ENCODE measurements at regions not wholly inside any gene's neighbourhood (a gene's known extent, or its start where the extent isn't known, plus 50 kb on each side); places are given as distances from the start of the nearest gene placed in this dataset.

DNA sequence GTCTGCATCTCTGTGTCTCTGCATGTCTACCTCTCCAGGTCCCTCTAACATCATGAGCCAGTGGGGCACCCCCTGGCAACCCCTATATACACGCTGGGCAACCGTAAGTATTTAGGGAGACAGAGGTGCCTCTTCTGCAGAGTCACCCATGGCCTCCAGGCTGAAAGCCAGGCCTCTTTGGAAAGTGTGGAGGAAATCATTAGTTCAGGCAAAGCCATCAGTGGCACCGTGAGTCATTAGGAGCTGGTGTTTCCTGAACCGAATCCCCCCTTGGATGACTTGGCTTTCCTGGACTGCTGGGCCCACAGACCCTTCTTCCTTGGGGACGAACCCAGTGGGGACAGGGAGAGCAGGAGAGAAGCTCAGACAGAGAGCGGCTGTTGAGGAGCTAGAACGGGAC, 174.8 kb downstream of the OLFM1 start:
- Histone ChIP-seq H3K9ac (ENCODE audit: insufficient read length) (no peak overlapping the region), H3K9me3 (ENCODE audit: low read depth, low read length) (no peaks in the 10 kb centered on the region), H3K27ac (no peak overlapping the region)

DNA sequence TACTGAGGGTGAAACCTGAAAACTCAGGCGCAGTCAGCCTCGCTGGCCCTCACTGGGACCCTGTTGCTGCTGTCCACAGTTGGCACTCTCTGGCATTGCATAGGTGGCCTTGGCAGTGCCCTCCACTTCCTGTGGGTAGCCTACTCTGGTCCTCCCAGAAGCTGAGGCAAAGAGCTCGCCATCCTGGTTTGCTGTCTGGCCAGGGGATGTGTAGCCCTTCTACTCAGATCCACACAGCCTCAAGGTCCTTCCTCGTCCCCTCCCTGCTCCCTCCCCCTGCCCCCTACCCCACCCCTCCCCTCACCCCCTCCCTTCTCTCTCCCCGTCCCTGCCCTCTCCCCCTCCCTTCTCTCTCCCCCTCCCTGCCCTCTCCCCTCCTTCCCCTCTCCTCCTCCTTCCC, 176.0 kb downstream of the OLFM1 start:
- no peak overlapping the region for H3K9ac ChIP-seq (ENCODE audit: insufficient read length)

More for the DNA sequence above, 174.8 kb downstream of the OLFM1 start:
- TF ChIP-seq FOXP2 (optimal IDR thresholded peaks at IDR 0.05; ENCODE audit: control extremely low read depth, extremely low read length, insufficient read depth), result no peak
- TF ChIP-seq POLR2AphosphoS5 (IDR thresholded peaks at IDR 0.05; ENCODE audit: borderline replicate concordance, low read depth, low read length), result no peak
- no peak for TF ChIP-seq EZH2 (IDR thresholded peaks at IDR 0.05)
- DNase-seq (ENCODE audit: low read depth, low spot score), result no peak
- Histone ChIP-seq H3K4me3 (no peak overlapping the region), H3K36me3 (ENCODE audit: insufficient read depth, low read length) (no peaks in the 10 kb centered on the region)

DNA sequence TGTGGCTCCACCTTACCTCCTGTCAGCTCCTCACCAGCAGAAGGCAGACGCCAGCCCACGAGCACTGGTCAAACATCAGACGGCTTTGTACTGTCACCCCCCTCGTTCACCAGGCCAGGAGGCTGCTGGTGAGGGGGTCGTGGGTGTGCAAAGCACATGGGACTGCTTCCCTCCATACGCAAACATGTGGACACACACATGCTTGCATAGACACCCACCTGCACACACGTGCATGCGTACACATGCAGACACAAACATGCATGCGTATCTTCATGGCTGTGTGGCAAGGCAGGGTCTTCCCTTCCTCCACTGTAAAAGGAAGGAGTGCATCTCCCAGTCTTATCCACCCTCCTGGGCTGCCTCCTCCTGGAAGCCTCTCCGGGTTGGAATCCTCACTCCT, 178.5 kb downstream of the OLFM1 start:
- H3K9me3 ChIP-seq (ENCODE audit: low read depth, low read length), result no peaks in the 10 kb centered on the region
- no peak for TF ChIP-seq EZH2 (IDR thresholded peaks at IDR 0.05)
- TF ChIP-seq POLR2AphosphoS5 (IDR thresholded peaks at IDR 0.05; ENCODE audit: borderline replicate concordance, low read depth, low read length), result no peak
- TF ChIP-seq FOXP2 (optimal IDR thresholded peaks at IDR 0.05; ENCODE audit: control extremely low read depth, extremely low read length, insufficient read depth), result no peak

More for the DNA sequence above, 176.0 kb downstream of the OLFM1 start:
- Histone ChIP-seq H3K9me3 (ENCODE audit: low read depth, low read length) (no peaks in the 10 kb centered on the region), H3K36me3 (ENCODE audit: insufficient read depth, low read length) (no peaks in the 10 kb centered on the region), H3K4me3 (no peak overlapping the region), H3K27ac (no peak overlapping the region)
- TF ChIP-seq EZH2 (IDR thresholded peaks at IDR 0.05) (no peak), POLR2AphosphoS5 (IDR thresholded peaks at IDR 0.05; ENCODE audit: borderline replicate concordance, low read depth, low read length) (no peak), FOXP2 (optimal IDR thresholded peaks at IDR 0.05; ENCODE audit: control extremely low read depth, extremely low read length, insufficient read depth) (no peak)
- no peak for DNase-seq (ENCODE audit: low read depth, low spot score)

DNA sequence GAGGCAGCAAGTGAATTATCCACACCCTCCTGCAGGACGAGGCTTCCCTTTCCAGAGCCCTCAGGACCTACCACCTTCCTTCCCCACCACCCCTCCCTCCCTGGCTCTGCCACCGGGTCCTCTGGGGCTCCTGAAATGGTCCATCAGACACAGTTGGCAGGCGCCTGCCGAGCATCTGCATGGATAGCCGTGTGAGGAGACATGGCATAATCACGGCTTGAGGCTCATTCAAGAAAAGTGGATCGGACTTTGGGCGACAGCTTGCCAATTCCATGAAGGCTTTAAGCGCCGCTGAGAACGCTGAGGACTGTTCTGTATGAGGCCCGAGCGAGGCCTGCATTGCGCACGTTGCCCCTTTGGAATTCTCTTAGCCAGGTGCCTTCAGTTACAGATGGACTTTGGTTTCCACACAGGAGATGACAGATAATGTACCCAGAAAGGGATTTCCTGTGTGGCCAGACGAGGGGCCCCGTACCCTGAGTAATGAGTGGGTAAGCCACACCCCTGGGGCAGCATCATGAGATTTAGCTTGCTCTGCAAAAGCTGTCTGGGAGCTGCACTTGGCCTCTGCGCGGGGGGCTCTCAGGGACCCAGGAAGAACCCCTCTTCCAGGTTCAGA, 179.8 kb downstream of the OLFM1 start:
- Histone ChIP-seq H3K9ac (ENCODE audit: insufficient read length) (no peak overlapping the region), H3K36me3 (ENCODE audit: insufficient read depth, low read length) (no peaks in the 10 kb centered on the region), H3K4me3 (peak overlapping the region; percentile 24; the same call in 1 of the 2 replicates), H3K9me3 (ENCODE audit: low read depth, low read length) (no peaks in the 10 kb centered on the region), H3K27ac (no peak overlapping the region)
- DNase-seq (ENCODE audit: low read depth, low spot score), result no peak
- TF ChIP-seq FOXP2 (optimal IDR thresholded peaks at IDR 0.05; ENCODE audit: control extremely low read depth, extremely low read length, insufficient read depth), result no peak
- TF ChIP-seq EZH2 (IDR thresholded peaks at IDR 0.05), result no peak
- TF ChIP-seq POLR2AphosphoS5 (IDR thresholded peaks at IDR 0.05; ENCODE audit: borderline replicate concordance, low read depth, low read length), result no peak

More for the DNA sequence above, 178.5 kb downstream of the OLFM1 start:
- Histone ChIP-seq H3K9ac (ENCODE audit: insufficient read length) (no peak overlapping the region), H3K27ac (no peak overlapping the region), H3K4me3 (no peak overlapping the region), H3K36me3 (ENCODE audit: insufficient read depth, low read length) (no peaks in the 10 kb centered on the region)
- no peak for DNase-seq (ENCODE audit: low read depth, low spot score)

DNA sequence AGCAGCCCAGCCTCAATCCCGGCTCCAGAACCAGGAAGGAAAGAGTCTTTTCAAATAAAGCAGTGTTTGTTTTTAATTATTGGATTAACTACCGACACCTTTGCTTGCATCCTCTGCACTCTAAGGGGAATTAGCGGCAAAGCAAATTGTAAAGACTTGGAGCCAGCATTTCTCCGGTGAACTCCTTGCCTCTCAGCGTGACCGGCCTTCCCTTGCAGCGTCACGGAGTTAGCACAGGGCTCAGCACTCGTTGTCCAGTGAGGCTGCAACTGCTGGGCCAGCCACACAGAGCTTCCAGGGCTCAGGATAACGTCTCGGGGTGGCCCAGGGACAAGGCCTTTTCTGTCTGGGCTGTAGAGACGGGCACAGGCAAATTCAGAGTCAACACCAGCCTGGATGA, 180.6 kb downstream of the OLFM1 start:
- TF ChIP-seq FOXP2 (optimal IDR thresholded peaks at IDR 0.05; ENCODE audit: control extremely low read depth, extremely low read length, insufficient read depth) (no peak), EZH2 (IDR thresholded peaks at IDR 0.05) (no peak), POLR2AphosphoS5 (IDR thresholded peaks at IDR 0.05; ENCODE audit: borderline replicate concordance, low read depth, low read length) (no peak)
- Histone ChIP-seq H3K27ac (no peak overlapping the region; the same call in 1 of the 2 replicates), H3K9ac (ENCODE audit: insufficient read length) (no peak overlapping the region), H3K36me3 (ENCODE audit: insufficient read depth, low read length) (no peaks in the 10 kb centered on the region), H3K4me3 (no peak overlapping the region; the same call in 1 of the 2 replicates), H3K9me3 (ENCODE audit: low read depth, low read length) (no peaks in the 10 kb centered on the region)
- no peak for DNase-seq (ENCODE audit: low read depth, low spot score)

DNA sequence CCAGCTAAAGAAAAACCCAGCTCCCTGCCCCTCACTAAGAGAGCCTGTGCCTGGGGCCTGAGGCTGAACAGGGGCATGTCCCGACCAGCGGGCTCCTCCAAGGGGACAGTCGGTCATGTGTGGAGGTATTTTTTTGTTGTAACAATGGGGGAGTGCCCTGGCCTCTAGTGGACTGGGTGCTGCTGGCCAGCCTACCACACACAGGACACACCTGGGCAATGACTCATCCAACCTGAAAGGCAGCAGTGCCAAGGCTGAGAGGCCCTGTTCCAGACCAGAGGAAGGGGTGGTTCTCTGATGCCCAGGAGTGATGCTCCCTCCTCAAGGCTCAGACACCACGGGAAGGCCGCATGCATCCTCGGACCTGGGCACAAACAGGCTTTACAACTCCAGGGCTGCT, 181.5 kb downstream of the OLFM1 start:
- no peak overlapping the region for H3K9ac ChIP-seq (ENCODE audit: insufficient read length)
- no peaks in the 10 kb centered on the region for H3K36me3 ChIP-seq (ENCODE audit: insufficient read depth, low read length)
- no peak overlapping the region for H3K4me3 ChIP-seq
- H3K27ac ChIP-seq, result no peak overlapping the region
- TF ChIP-seq FOXP2 (optimal IDR thresholded peaks at IDR 0.05; ENCODE audit: control extremely low read depth, extremely low read length, insufficient read depth) (no peak), POLR2AphosphoS5 (IDR thresholded peaks at IDR 0.05; ENCODE audit: borderline replicate concordance, low read depth, low read length) (no peak), EZH2 (IDR thresholded peaks at IDR 0.05) (no peak)
- no peaks in the 10 kb centered on the region for H3K9me3 ChIP-seq (ENCODE audit: low read depth, low read length)
- DNase-seq (ENCODE audit: low read depth, low spot score), result no peak

DNA sequence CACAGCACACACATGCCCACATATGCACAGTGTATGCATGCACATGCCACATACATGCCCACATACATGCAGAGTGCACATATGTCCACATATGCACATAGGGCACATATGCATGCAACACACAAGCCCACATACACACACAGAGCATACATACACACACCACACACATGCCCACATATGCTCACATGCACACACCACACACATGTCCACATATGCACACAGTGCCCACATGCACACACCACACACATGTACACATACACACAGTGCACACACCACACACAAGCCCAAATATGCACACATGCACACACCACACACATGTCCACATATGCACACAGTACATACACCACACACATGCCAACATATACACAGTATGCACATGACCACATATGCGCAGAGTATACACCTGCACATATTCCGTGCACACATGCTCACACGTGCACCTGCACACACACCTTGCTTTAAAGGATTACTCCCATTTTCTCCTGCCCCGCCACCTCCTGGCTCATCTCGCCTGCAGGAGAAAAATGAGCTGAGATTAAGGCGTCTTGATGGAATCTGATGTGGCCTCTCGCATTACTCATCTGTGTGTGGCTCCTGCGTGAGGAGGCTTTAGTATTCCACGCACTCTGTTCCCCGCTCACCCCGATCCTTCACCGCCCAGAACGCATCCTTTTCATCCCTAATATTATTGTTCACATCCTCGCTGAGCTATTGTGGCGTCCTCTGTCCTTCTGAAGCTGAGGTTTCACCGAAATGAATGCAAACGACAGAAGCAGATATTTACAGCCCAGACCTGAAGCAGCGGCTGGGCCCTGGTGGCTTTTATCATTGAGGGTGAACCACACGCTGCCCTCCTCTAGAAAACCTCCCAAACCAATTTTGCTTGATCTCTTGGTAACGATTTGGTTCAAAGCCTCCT, 182.7 kb downstream of the OLFM1 start:
- Histone ChIP-seq H3K9me3 (ENCODE audit: low read depth, low read length) (no peaks in the 10 kb centered on the region), H3K27ac (peak overlapping the region; percentile 67; the same call in 1 of the 2 replicates), H3K4me3 (peak overlapping the region; percentile 30; the same call in 1 of the 2 replicates), H3K9ac (ENCODE audit: insufficient read length) (peak overlapping the region; percentile 69), H3K36me3 (ENCODE audit: insufficient read depth, low read length) (no peaks in the 10 kb centered on the region)
- TF ChIP-seq FOXP2 (optimal IDR thresholded peaks at IDR 0.05; ENCODE audit: control extremely low read depth, extremely low read length, insufficient read depth) (no peak), EZH2 (IDR thresholded peaks at IDR 0.05) (no peak), POLR2AphosphoS5 (IDR thresholded peaks at IDR 0.05; ENCODE audit: borderline replicate concordance, low read depth, low read length) (no peak)
- no peak for DNase-seq (ENCODE audit: low read depth, low spot score)

DNA sequence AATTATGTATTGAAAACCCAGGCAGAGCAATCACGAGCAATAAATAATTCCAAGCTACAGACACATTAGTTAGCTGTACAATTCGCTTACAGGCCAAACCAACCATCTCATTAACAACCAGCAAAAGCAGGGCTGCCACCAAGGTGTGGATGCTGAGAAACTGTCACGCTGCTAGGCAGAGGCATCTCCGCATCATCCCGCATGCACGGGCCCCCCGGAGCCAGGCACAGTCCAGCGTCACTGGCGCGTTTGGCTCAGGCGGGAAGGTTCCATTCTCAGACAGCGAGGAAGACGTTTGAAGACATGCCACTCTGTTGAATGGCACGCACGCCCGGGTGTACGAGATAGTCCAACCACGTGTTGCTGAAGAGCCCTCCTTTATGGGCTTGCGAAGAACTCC, 184.0 kb downstream of the OLFM1 start:
- H3K36me3 ChIP-seq (ENCODE audit: insufficient read depth, low read length), result no peaks in the 10 kb centered on the region
- H3K27ac ChIP-seq, result peak overlapping the region; percentile 54; the same call in 1 of the 2 replicates
- no peaks in the 10 kb centered on the region for H3K9me3 ChIP-seq (ENCODE audit: low read depth, low read length)
- H3K9ac ChIP-seq (ENCODE audit: insufficient read length), result no peak overlapping the region
- no peak for DNase-seq (ENCODE audit: low read depth, low spot score)
- TF ChIP-seq FOXP2 (optimal IDR thresholded peaks at IDR 0.05; ENCODE audit: control extremely low read depth, extremely low read length, insufficient read depth) (no peak), EZH2 (IDR thresholded peaks at IDR 0.05) (no peak), POLR2AphosphoS5 (IDR thresholded peaks at IDR 0.05; ENCODE audit: borderline replicate concordance, low read depth, low read length) (no peak)
- H3K4me3 ChIP-seq, result peak overlapping the region; percentile 8; the same call in 1 of the 2 replicates

Data from SK-N-MC (cell line).